Stomach (tissue), 8 donors: ENCODE measurements at regions not wholly inside any gene's neighbourhood (a gene's known extent, or its start where the extent isn't known, plus 50 kb on each side); places are given as distances from the start of the nearest gene placed in this dataset.

Experiments used
- DNase-seq, 2 donors: peaks; one replicate each; pipeline versions ENCODE4 v3.0.0 to v3.0.0-alpha.2; 2013 to 2019
- H3K27ac ChIP-seq, 5 donors: fragments of 200-600 bp in 4 of 5; sonication (generic) in 4 of 5; one replicate each; pipeline ENCODE4 v1.5.1; 2013 to 2019; ENCODE audit warnings: mild to moderate bottlenecking in 1 of 5, moderate library complexity in 1 of 5
- H3K27me3 ChIP-seq, 3 donors: fragments of 200-600 bp; sonication (generic); one replicate each; pipeline ENCODE4 v1.5.1; 2017 to 2019; ENCODE audit warnings: mixed run types in 1 of 3
- H3K36me3 ChIP-seq, 4 donors: fragments of 200-600 bp; sonication (generic); 1 replicate in 3 of 4; 2 replicates in 1 of 4; pipeline ENCODE4 v1.5.1; 2016 to 2019
- H3K4me1 ChIP-seq, 4 donors: fragments of 200-600 bp; sonication (generic); one replicate each; pipeline ENCODE4 v1.5.1; 2016 to 2019
- H3K4me3 ChIP-seq, 4 donors: fragments of 200-600 bp; sonication (generic) in 3 of 4; one replicate each; pipeline ENCODE4 v1.5.1; 2016 to 2019; ENCODE audit warnings: mild to moderate bottlenecking in 1 of 4
- H3K9me3 ChIP-seq, 4 donors: fragments of 200-600 bp; sonication (generic); one replicate each; pipeline ENCODE4 v1.5.1; 2016 to 2019
- CTCF ChIP-seq, 7 experiments: fragments of 450-650 bp in 4 of 7; fragments of 200-600 bp in 3 of 7; sonication (generic) in 3 of 7; IDR thresholded peaks; one replicate each; pipeline ENCODE4 v1.5.1; 2016 to 2019; ENCODE audit warnings: antibody characterized with exemption in 7 of 7, control low read depth in 2 of 7, mild to moderate bottlenecking in 1 of 7
- EP300 ChIP-seq: sonication (generic); formaldehyde crosslinking; IDR thresholded peaks from one replicate; pipeline ENCODE4 v1.6.1; 2017; ENCODE audit warnings: antibody characterized with exemption
- POLR2A ChIP-seq, 4 donors: fragments of 450-650 bp; IDR thresholded peaks; one replicate each; pipeline ENCODE4 v1.6.1; 2016; ENCODE audit warnings: antibody characterized with exemption in 4 of 4, control low read depth in 2 of 4, mild to moderate bottlenecking in 1 of 4, moderate library complexity in 1 of 4
- POLR2AphosphoS5 ChIP-seq, 3 donors: sonication (generic); formaldehyde crosslinking; IDR thresholded peaks; one replicate each; pipeline ENCODE4 v1.6.1; 2016; ENCODE audit warnings: antibody characterized with exemption in 3 of 3
- WGBS, 5 donors: extraction: QIAGEN DNeasy Blood & Tissue Kit in 3 of 5; methylation state at CpG; one replicate each; pipeline versions ENCODE4 v1.1.5 to v1.1.7; 2013 to 2018; 5-methylcytosine and 5-hydroxymethylcytosine counted together
- intact Hi-C: fragments of 100-400 bp; cut with DNase I; formaldehyde crosslinking; loops from one replicate; pipeline ENCODE4 v1.15.1; 2023; ENCODE audit warnings: low total_unique reads
- donor health status: healthy with polysubstance abuse.
- donor health status: Bipolar disorder and iron deficiency.
- donor health status: healthy.

- TF ChIP-seq CTCF (IDR thresholded peaks at IDR 0.05): no peak
- no peak for TF ChIP-seq POLR2AphosphoS5 (IDR thresholded peaks at IDR 0.05)
- no peak for TF ChIP-seq EP300
- TF ChIP-seq POLR2A (IDR thresholded peaks at IDR 0.05): no peak
- no peaks in the 10 kb centered on the region for H3K36me3 ChIP-seq
These were observed 223.0 kb downstream of the CBLN4 start for GRCh38 chr20:55782224-55782911.

GRCh38 chr20:55778796-55779195 lies 226.5 kb downstream of the CBLN4 start:
- no peaks in the 10 kb centered on the region for H3K27me3 ChIP-seq
- WGBS, 5 donors: 63 to 76% (median 69%) methylated on average over 5 of the region's 5 CpGs
- H3K4me3 ChIP-seq: no peak overlapping the region
- intact Hi-C loops: no loop called here
- H3K4me1 ChIP-seq: peaks cover 0 to 4% (median 0%) of the 10 kb centered on the region in 4 donors
- DNase-seq: no peak
- peaks cover 0 to 6% (median 0%) of the 10 kb centered on the region in 4 donors for H3K9me3 ChIP-seq
- H3K27ac ChIP-seq: no peak overlapping the region
- H3K36me3 ChIP-seq: no peaks in the 10 kb centered on the region
- no peak for TF ChIP-seq CTCF (IDR thresholded peaks at IDR 0.05)
- TF ChIP-seq POLR2A (IDR thresholded peaks at IDR 0.05): no peak
- no peak for TF ChIP-seq POLR2AphosphoS5 (IDR thresholded peaks at IDR 0.05)
- TF ChIP-seq EP300: no peak

More at GRCh38 chr20:55782224-55782911, 223.0 kb downstream of the CBLN4 start:
- Histone ChIP-seq H3K9me3 (peaks cover 0 to 3% (median 0%) of the 10 kb centered on the region in 4 donors), H3K4me3 (no peak overlapping the region), H3K4me1 (peaks cover 0 to 4% (median 0%) of the 10 kb centered on the region in 4 donors), H3K27ac (no peak overlapping the region), H3K27me3 (no peaks in the 10 kb centered on the region)
- DNase-seq: no peak
- intact Hi-C loops: no loop called here
- WGBS, 5 donors: 71 to 78% (median 74%) methylated on average over 5 of the region's 5 CpGs

- intact Hi-C loops: no loop called here
These were observed 227.7 kb downstream of the CBLN4 start for GRCh38 chr20:55777641-55778040.

GRCh38 chr20:55776176-55776575 lies 229.1 kb downstream of the CBLN4 start:
- H3K9me3 ChIP-seq: peaks cover 0 to 6% (median 0%) of the 10 kb centered on the region in 4 donors
- H3K27me3 ChIP-seq: no peaks in the 10 kb centered on the region
- H3K36me3 ChIP-seq: no peaks in the 10 kb centered on the region
- intact Hi-C loops: no loop called here
- H3K4me3 ChIP-seq: no peak overlapping the region
- no peaks in the 10 kb centered on the region for H3K4me1 ChIP-seq
- 67 to 87% (median 81%) methylated on average over 3 of the region's 3 CpGs for WGBS, 5 donors
- TF ChIP-seq POLR2A (IDR thresholded peaks at IDR 0.05) (no peak), POLR2AphosphoS5 (IDR thresholded peaks at IDR 0.05) (no peak), CTCF (IDR thresholded peaks at IDR 0.05) (no peak), EP300 (no peak)
- no peak overlapping the region for H3K27ac ChIP-seq
- no peak for DNase-seq

More at GRCh38 chr20:55777641-55778040, 227.7 kb downstream of the CBLN4 start:
- Histone ChIP-seq H3K9me3 (peaks cover 0 to 6% (median 0%) of the 10 kb centered on the region in 4 donors), H3K4me3 (no peak overlapping the region), H3K36me3 (no peaks in the 10 kb centered on the region), H3K27me3 (no peaks in the 10 kb centered on the region), H3K27ac (no peak overlapping the region), H3K4me1 (no peaks in the 10 kb centered on the region)
- no peak for DNase-seq
- WGBS, 5 donors: 51 to 71% (median 57%) methylated on average over 2 of the region's 2 CpGs
- no peak for TF ChIP-seq POLR2AphosphoS5 (IDR thresholded peaks at IDR 0.05)
- TF ChIP-seq CTCF (IDR thresholded peaks at IDR 0.05): no peak
- no peak for TF ChIP-seq EP300
- TF ChIP-seq POLR2A (IDR thresholded peaks at IDR 0.05): no peak
